ENCODE measurements at regions not wholly inside any gene's neighbourhood (a gene's known extent, or its start where the extent isn't known, plus 50 kb on each side); places are given as distances from the start of the nearest gene placed in this dataset.

DNA sequence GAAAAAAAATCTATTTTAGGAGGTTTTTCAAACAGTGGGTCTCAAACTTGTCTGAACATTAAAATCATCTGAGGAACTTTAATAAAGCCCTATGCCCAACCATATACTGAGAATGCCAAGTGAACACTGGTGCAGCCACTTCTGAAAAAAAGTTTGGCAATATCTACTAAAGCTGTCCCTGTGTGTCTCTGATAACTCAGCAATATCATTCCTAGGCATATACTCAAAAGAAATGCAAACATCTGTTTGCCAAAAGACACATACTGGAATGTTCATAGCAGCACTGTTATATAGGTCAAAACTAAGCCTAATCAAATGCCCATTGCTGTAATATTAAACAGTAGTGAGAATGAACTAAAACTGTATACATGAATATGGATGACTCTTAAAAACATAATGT is 74.2 kb upstream of the RGS4 start:
- Histone ChIP-seq H3K4me1 (replicated peaks in 1 of 2) (no peaks in the 10 kb centered on the region), H3K9me3 (replicated peaks in 1 of 3) (no peaks in the 10 kb centered on the region), H3K27me3 (no peaks in the 10 kb centered on the region), H3K4me3 (no peak overlapping the region), H3K36me3 (replicated peaks in 1 of 2) (no peaks in the 10 kb centered on the region), H3K27ac (no peak overlapping the region)
- DNase-seq, result no peak
- TF ChIP-seq POLR2A (IDR thresholded peaks at IDR 0.05), result no peak
- TF ChIP-seq CTCF (IDR thresholded peaks at IDR 0.05), result no peak
- intact Hi-C loops (cut with DNase I), result no loop called here

DNA sequence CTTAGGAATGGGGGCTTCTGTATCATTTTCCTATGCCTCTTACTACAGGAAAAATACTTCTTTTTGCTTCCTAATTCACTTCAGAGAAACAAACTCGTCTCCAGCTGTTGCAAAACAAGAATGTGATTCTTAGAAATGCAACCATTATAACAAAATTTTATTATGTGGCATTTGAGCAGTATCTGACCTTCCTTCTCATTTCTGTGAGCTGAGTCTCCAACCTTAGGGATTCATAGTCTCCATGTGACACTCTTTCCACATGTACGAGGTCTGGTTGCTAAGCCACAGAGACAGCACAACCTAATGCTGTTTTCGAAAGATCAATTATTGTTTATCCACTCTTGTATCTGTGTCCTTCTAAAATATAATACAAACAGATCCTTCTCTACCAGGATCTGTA is 75.3 kb upstream of the RGS4 start:
- H3K9me3 ChIP-seq (replicated peaks in 1 of 3), result no peaks in the 10 kb centered on the region
- no peak for DNase-seq
- H3K36me3 ChIP-seq (replicated peaks in 1 of 2), result no peaks in the 10 kb centered on the region
- no peak overlapping the region for H3K4me3 ChIP-seq
- TF ChIP-seq CTCF (IDR thresholded peaks at IDR 0.05), result no peak
- TF ChIP-seq POLR2A (IDR thresholded peaks at IDR 0.05), result no peak
- H3K4me1 ChIP-seq (replicated peaks in 1 of 2), result no peaks in the 10 kb centered on the region
- no peak overlapping the region for H3K27ac ChIP-seq
- WGBS, 4 donors, result 48 to 71% (median 58%) methylated on average over 3 of the region's 3 CpGs
- intact Hi-C loops (cut with DNase I), result no loop called here
- H3K27me3 ChIP-seq, result no peaks in the 10 kb centered on the region

DNA sequence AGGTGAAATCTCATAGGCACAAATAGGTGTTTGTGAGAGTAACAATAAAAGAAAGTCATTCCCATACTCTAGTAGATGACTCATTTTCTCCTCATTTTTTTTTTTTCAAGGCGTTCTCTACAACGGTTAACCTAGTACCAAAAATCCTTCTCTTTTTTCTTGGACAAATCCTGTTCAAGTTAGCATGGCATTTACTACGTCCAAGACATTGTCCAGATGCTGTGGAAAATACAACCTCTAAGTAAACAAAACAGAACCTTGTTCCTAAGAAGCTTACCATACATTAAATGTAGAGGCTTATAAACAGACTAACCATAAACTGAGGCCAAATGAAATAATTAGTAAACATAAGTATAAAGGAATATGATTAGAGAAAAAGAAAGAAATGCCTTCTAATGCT is 76.2 kb upstream of the RGS4 start:
- intact Hi-C loops (cut with DNase I), result no loop called here
- TF ChIP-seq CTCF (IDR thresholded peaks at IDR 0.05) (no peak), POLR2A (IDR thresholded peaks at IDR 0.05) (no peak)
- no peak for DNase-seq
- no peaks in the 10 kb centered on the region for H3K4me1 ChIP-seq (replicated peaks in 1 of 2)
- WGBS, 4 donors, result 66 to 78% (median 75%) methylated on average over 3 of the region's 3 CpGs
- no peak overlapping the region for H3K4me3 ChIP-seq
- no peaks in the 10 kb centered on the region for H3K9me3 ChIP-seq (replicated peaks in 1 of 3)
- no peaks in the 10 kb centered on the region for H3K36me3 ChIP-seq (replicated peaks in 1 of 2)
- no peak overlapping the region for H3K27ac ChIP-seq
- no peaks in the 10 kb centered on the region for H3K27me3 ChIP-seq

- H3K27me3 ChIP-seq, result no peaks in the 10 kb centered on the region
- no peaks in the 10 kb centered on the region for H3K4me1 ChIP-seq (replicated peaks in 1 of 2)
- 87 to 95% (median 91%) methylated on average over 6 of the region's 6 CpGs for WGBS, 4 donors
- DNase-seq, result no peak
- no peaks in the 10 kb centered on the region for H3K36me3 ChIP-seq (replicated peaks in 1 of 2)
- TF ChIP-seq CTCF (IDR thresholded peaks at IDR 0.05), result no peak
- H3K4me3 ChIP-seq, result no peak overlapping the region
- intact Hi-C loops (cut with DNase I), result no loop called here
- H3K27ac ChIP-seq, result no peak overlapping the region
- no peaks in the 10 kb centered on the region for H3K9me3 ChIP-seq (replicated peaks in 1 of 3)
Measured at GRCh38 chr1:162991444-162991843, 77.7 kb upstream of the RGS4 start.
